HG03342 (cell line): ENCODE measurements at regions not wholly inside any gene's neighbourhood (a gene's known extent, or its start where the extent isn't known, plus 50 kb on each side); places are given as distances from the start of the nearest gene placed in this dataset.

Source experiments
- ATAC-seq: cut with Tn5 transposase; IDR thresholded peaks from one replicate; pipeline ENCODE4 v1.9.1; 2021; ENCODE audit warnings: mild to moderate bottlenecking, moderate library complexity; ENCODE audit not compliant: unreplicated experiment

- no peak for ATAC-seq
These were observed 113.9 kb downstream of the LHX9 start for GRCh38 chr1:198031086-198031485.

GRCh38 chr1:198032668-198033067, 115.5 kb downstream of the LHX9 start:
- no peak for ATAC-seq

GRCh38 chr1:198040880-198041279, 115.9 kb upstream of the NEK7 start:
- no peak for ATAC-seq

GRCh38 chr1:198042168-198042567, 114.6 kb upstream of the NEK7 start:
- ATAC-seq, result no peak

- no peak for ATAC-seq
These were observed 108.9 kb upstream of the NEK7 start for GRCh38 chr1:198047913-198048312.

GRCh38 chr1:198054510-198054909, 102.3 kb upstream of the NEK7 start:
- ATAC-seq, result no peak

- ATAC-seq, result peak; percentile 81
These were observed 100.5 kb upstream of the NEK7 start for GRCh38 chr1:198056255-198056654.

GRCh38 chr1:198064181-198064580, 92.6 kb upstream of the NEK7 start:
- ATAC-seq, result no peak

GRCh38 chr1:198068285-198068684, 88.5 kb upstream of the NEK7 start:
- no peak for ATAC-seq

GRCh38 chr1:198072177-198072576, 84.6 kb upstream of the NEK7 start:
- ATAC-seq, result no peak

GRCh38 chr1:198075296-198075695, 81.5 kb upstream of the NEK7 start:
- ATAC-seq, result no peak

GRCh38 chr1:198079432-198079951, 77.3 kb upstream of the NEK7 start:
- ATAC-seq, result no peak

GRCh38 chr1:198082576-198082975, 74.2 kb upstream of the NEK7 start:
- ATAC-seq, result no peak

- no peak for ATAC-seq
These were observed 73.2 kb upstream of the NEK7 start for GRCh38 chr1:198083549-198083948.

GRCh38 chr1:198084241-198084908, 72.4 kb upstream of the NEK7 start:
- no peak for ATAC-seq

- ATAC-seq, result no peak
These were observed 70.6 kb upstream of the NEK7 start for GRCh38 chr1:198086051-198086745.

- ATAC-seq, result no peak
These were observed 69.0 kb upstream of the NEK7 start for GRCh38 chr1:198087831-198088230.

- ATAC-seq, result no peak
These were observed 68.3 kb upstream of the NEK7 start for GRCh38 chr1:198088360-198089071.

- ATAC-seq, result no peak
These were observed 60.4 kb upstream of the NEK7 start for GRCh38 chr1:198096390-198096789.

GRCh38 chr1:198099755-198100154, 57.0 kb upstream of the NEK7 start:
- no peak for ATAC-seq

GRCh38 chr1:198101716-198102453, 54.9 kb upstream of the NEK7 start:
- ATAC-seq, result no peak
